ENCODE measurements at regions not wholly inside any gene's neighbourhood (a gene's known extent, or its start where the extent isn't known, plus 50 kb on each side); places are given as distances from the start of the nearest gene placed in this dataset.

- no peak for DNase-seq
- no peaks in the 10 kb centered on the region for H4K20me1 ChIP-seq (ENCODE audit: control insufficient read depth, insufficient read depth, insufficient read length)
- no peaks in the 10 kb centered on the region for H3K79me2 ChIP-seq (ENCODE audit: insufficient read depth, low read length)
- H3K4me3 Mint-ChIP-seq, result no peak overlapping the region
- H3K4me2 ChIP-seq (ENCODE audit: insufficient read depth, insufficient read length, low read length), result no peak overlapping the region
- no peak overlapping the region for H3K27ac ChIP-seq (ENCODE audit: insufficient read length, low read depth, low read length)
- no peak overlapping the region for H3K9ac ChIP-seq (ENCODE audit: extremely low read depth, insufficient read length, low read length)
- no peak overlapping the region for H2BK12ac ChIP-seq (ENCODE audit: insufficient read length, low read depth, low read length)
- no peak for TF ChIP-seq CTCF (conservative IDR thresholded peaks at IDR 0.05)
- H4K5ac ChIP-seq (ENCODE audit: insufficient read length, low read depth, low read length), result no peak overlapping the region
- no peak overlapping the region for H2AK5ac ChIP-seq (ENCODE audit: insufficient read length, low read length)
- no peak overlapping the region for H2AFZ ChIP-seq (ENCODE audit: low read length)
- peaks cover 0 to under 1% of the 10 kb centered on the region in 2 experiments; a peak in 1 of 5 replicates for H3K9me3 Mint-ChIP-seq
- H2BK15ac ChIP-seq (ENCODE audit: low read depth, low read length), result no peak overlapping the region
- H2BK20ac ChIP-seq (ENCODE audit: low read depth, low read length, poor library complexity, severe bottlenecking), result no peak overlapping the region
- H3K27ac Mint-ChIP-seq, result no peak overlapping the region
- H3K23ac ChIP-seq (ENCODE audit: insufficient read length, low read depth, low read length), result no peak overlapping the region
- no peaks in the 10 kb centered on the region for H3K36me3 Mint-ChIP-seq (ENCODE audit: insufficient read depth in 1 of 3, low read depth in 3 of 3)
- no peak overlapping the region for H3K4ac ChIP-seq (ENCODE audit: low read depth, low read length)
- H3K27me3 Mint-ChIP-seq (ENCODE audit: low read depth), result no peaks in the 10 kb centered on the region
- no peaks in the 10 kb centered on the region for H3K27me3 ChIP-seq (ENCODE audit: insufficient read depth, low read length)
- no peaks in the 10 kb centered on the region for H3K23me2 ChIP-seq (ENCODE audit: insufficient read length, low read depth, low read length, poor library complexity, severe bottlenecking)
- no peak overlapping the region for H3K56ac ChIP-seq (ENCODE audit: insufficient read length, low read depth, low read length)
- H3K9me3 ChIP-seq (ENCODE audit: control insufficient read depth, low read depth, low read length), result no peaks in the 10 kb centered on the region
- no peak overlapping the region for H2BK120ac ChIP-seq (ENCODE audit: low read depth, low read length, poor library complexity, severe bottlenecking)
- H4K91ac ChIP-seq (ENCODE audit: insufficient read length, low read depth, low read length), result no peak overlapping the region
- H3K4me1 ChIP-seq (ENCODE audit: insufficient read depth, low read length), result no peaks in the 10 kb centered on the region
- no peak overlapping the region for H3T11ph ChIP-seq (ENCODE audit: low read length)
- no peak overlapping the region for H3K18ac ChIP-seq (ENCODE audit: insufficient read length, low read depth, low read length)
- no peak overlapping the region for H3K14ac ChIP-seq (ENCODE audit: insufficient read depth, low read length)
- no peaks in the 10 kb centered on the region for H3K79me1 ChIP-seq (ENCODE audit: insufficient read depth, low read depth, low read length, poor library complexity, severe bottlenecking)
- H3K4me1 Mint-ChIP-seq, result 0 out of 4 replicates have a peak, but pooled peaks cover 0 to under 1% of the 10 kb centered on the region in 2 experiments
- H4K8ac ChIP-seq (replicated peaks; ENCODE audit: insufficient read length, low read depth, low read length), result no peak overlapping the region
- H2BK5ac ChIP-seq (ENCODE audit: insufficient read length, low read length), result no peak overlapping the region
Observed at GRCh38 chr5:30000231-30000630, 1193.3 kb upstream of the CDH6 start.

All from H9 (cell line).